ENCODE measurements at regions not wholly inside any gene's neighbourhood (a gene's known extent, or its start where the extent isn't known, plus 50 kb on each side); places are given as distances from the start of the nearest gene placed in this dataset.
"Not testable (repeated sequence)": the region's sequence is repeated elsewhere in the genome, so short reads cannot be mapped to it uniquely, and the experiment has no call there.

GRCh38 chr18:62644773-62645172, 70.6 kb upstream of the PHLPP1 start:
- no peak overlapping the region for H3K27ac ChIP-seq
- no peaks in the 10 kb centered on the region for H3K36me3 ChIP-seq
- no peak for TF ChIP-seq POLR2A (IDR thresholded peaks at IDR 0.05)
- no peak for TF ChIP-seq CTCF (IDR thresholded peaks at IDR 0.05)
- no peaks in the 10 kb centered on the region for H3K27me3 ChIP-seq
- DNase-seq: no peak
- intact Hi-C loops (cut with DNase I): no loop called here
- ATAC-seq: no peak
- H3K9me3 ChIP-seq: no peaks in the 10 kb centered on the region
- H3K4me1 ChIP-seq: no peaks in the 10 kb centered on the region
- 85% methylated on average over 2 of the region's 6 CpGs for WGBS (ENCODE audit: insufficient coverage, low coverage, low lambda C conversion rate, missing lambda C conversion rate)
- no peak overlapping the region for H3K4me3 ChIP-seq

- no peak for TF ChIP-seq CTCF (IDR thresholded peaks at IDR 0.05)
- TF ChIP-seq POLR2A (IDR thresholded peaks at IDR 0.05): no peak
- DNase-seq (no peak), ATAC-seq (no peak)
- 68% methylated on average over 2 of the region's 2 CpGs for WGBS (ENCODE audit: insufficient coverage, low coverage, low lambda C conversion rate, missing lambda C conversion rate)
- intact Hi-C loops (cut with DNase I): no loop called here
- Histone ChIP-seq H3K4me3 (no peak overlapping the region), H3K4me1 (no peaks in the 10 kb centered on the region), H3K27me3 (no peaks in the 10 kb centered on the region), H3K9me3 (no peaks in the 10 kb centered on the region), H3K27ac (no peak overlapping the region), H3K36me3 (no peaks in the 10 kb centered on the region)
Measured at GRCh38 chr18:62647179-62647578, 68.2 kb upstream of the PHLPP1 start.

GRCh38 chr18:62648045-62648678, 67.2 kb upstream of the PHLPP1 start:
- intact Hi-C loops (cut with DNase I): no loop called here
- DNase-seq: no peak
- Histone ChIP-seq H3K27ac (no peak overlapping the region), H3K36me3 (no peaks in the 10 kb centered on the region), H3K4me1 (no peaks in the 10 kb centered on the region), H3K4me3 (no peak overlapping the region), H3K9me3 (no peaks in the 10 kb centered on the region), H3K27me3 (no peaks in the 10 kb centered on the region)
- no peak for ATAC-seq
- WGBS (ENCODE audit: insufficient coverage, low coverage, low lambda C conversion rate, missing lambda C conversion rate): 71% methylated on average over 6 of the region's 6 CpGs
- TF ChIP-seq POLR2A (IDR thresholded peaks at IDR 0.05) (no peak), CTCF (IDR thresholded peaks at IDR 0.05) (no peak)

- Histone ChIP-seq H3K27me3 (no peaks in the 10 kb centered on the region), H3K9me3 (no peaks in the 10 kb centered on the region), H3K4me1 (no peaks in the 10 kb centered on the region), H3K4me3 (no peak overlapping the region), H3K36me3 (no peaks in the 10 kb centered on the region), H3K27ac (no peak overlapping the region)
- TF ChIP-seq CTCF (IDR thresholded peaks at IDR 0.05): no peak
- no peak for TF ChIP-seq POLR2A (IDR thresholded peaks at IDR 0.05)
- DNase-seq (no peak), ATAC-seq (no peak)
- intact Hi-C loops (cut with DNase I): no loop called here
- 69% methylated on average over 7 of the region's 7 CpGs for WGBS (ENCODE audit: insufficient coverage, low coverage, low lambda C conversion rate, missing lambda C conversion rate)
Measured at GRCh38 chr18:62651276-62652056, 63.9 kb upstream of the PHLPP1 start.

GRCh38 chr18:62652057-62652629, 63.2 kb upstream of the PHLPP1 start:
- H3K9me3 ChIP-seq; H3K36me3 ChIP-seq; H3K27me3 ChIP-seq; H3K27ac ChIP-seq; intact Hi-C loops (cut with DNase I); H3K4me3 ChIP-seq; ATAC-seq; H3K4me1 ChIP-seq; DNase-seq: not testable (repeated sequence)
- WGBS (ENCODE audit: insufficient coverage, low coverage, low lambda C conversion rate, missing lambda C conversion rate): 82% methylated on average over 13 of the region's 15 CpGs

All from right lobe of liver (tissue), 6 donors.